ENCODE measurements at regions not wholly inside any gene's neighbourhood (a gene's known extent, or its start where the extent isn't known, plus 50 kb on each side); places are given as distances from the start of the nearest gene placed in this dataset.
A peak's percentile ranks its signal among the peaks of the same experiment; 100 is the strongest.
"Not testable (repeated sequence)": the region's sequence is repeated elsewhere in the genome, so short reads cannot be mapped to it uniquely, and the experiment has no call there.

- no peak for DNase-seq
- Histone ChIP-seq H3K4me3 (replicated peaks in 1 of 3) (no peak overlapping the region), H3K4me1 (no peaks in the 10 kb centered on the region), H3K9me3 (no peaks in the 10 kb centered on the region), H3K27ac (no peak overlapping the region), H3K27me3 (no peaks in the 10 kb centered on the region), H3K36me3 (no peaks in the 10 kb centered on the region)
- WGBS, 2 donors, result 94 to 95% methylated on average over 6 of the region's 6 CpGs
- TF ChIP-seq CTCF (IDR thresholded peaks at IDR 0.05) (no peak), POLR2A (IDR thresholded peaks at IDR 0.05) (no peak)
- intact Hi-C loops (cut with DNase I), result no loop called here
These were observed 1387.2 kb downstream of the OLFM4 start for GRCh38 chr13:54415753-54416366.

- intact Hi-C loops (cut with DNase I); H3K4me1 ChIP-seq: not testable (repeated sequence)
- WGBS, 2 donors, result 81 to 86% methylated on average over 14 to 15 of the region's 15 CpGs
These were observed 1394.3 kb downstream of the OLFM4 start for GRCh38 chr13:54422946-54423345.

GRCh38 chr13:54424344-54424743, 1395.7 kb downstream of the OLFM4 start:
- peak in 1 of 2 donors; percentile 7 for DNase-seq
- TF ChIP-seq POLR2A (IDR thresholded peaks at IDR 0.05) (no peak), CTCF (IDR thresholded peaks at IDR 0.05) (no peak)
- Histone ChIP-seq H3K27ac (no peak overlapping the region), H3K4me3 (replicated peaks in 1 of 3) (no peak overlapping the region), H3K4me1 (no peaks in the 10 kb centered on the region), H3K36me3 (no peaks in the 10 kb centered on the region), H3K9me3 (no peaks in the 10 kb centered on the region), H3K27me3 (no peaks in the 10 kb centered on the region)
- intact Hi-C loops (cut with DNase I), result no loop called here
- WGBS, 2 donors, result 28 to 32% methylated on average over 2 of the region's 2 CpGs

More at GRCh38 chr13:54422946-54423345, 1394.3 kb downstream of the OLFM4 start:
- not testable (repeated sequence) for H3K36me3 ChIP-seq; DNase-seq; H3K27me3 ChIP-seq; H3K27ac ChIP-seq; H3K4me3 ChIP-seq (replicated peaks in 1 of 3); H3K9me3 ChIP-seq

GRCh38 chr13:54433493-54434206, 1405.0 kb downstream of the OLFM4 start:
- H3K9me3 ChIP-seq, result no peaks in the 10 kb centered on the region
- TF ChIP-seq CTCF (IDR thresholded peaks at IDR 0.05), result no peak
- no peak for TF ChIP-seq POLR2A (IDR thresholded peaks at IDR 0.05)
- no peak overlapping the region for H3K27ac ChIP-seq
- no peak overlapping the region for H3K4me3 ChIP-seq (replicated peaks in 1 of 3)
- WGBS, 2 donors, result 77% methylated on average over 4 of the region's 4 CpGs
- H3K36me3 ChIP-seq, result no peaks in the 10 kb centered on the region
- H3K4me1 ChIP-seq, result no peaks in the 10 kb centered on the region
- DNase-seq, result no peak
- no peaks in the 10 kb centered on the region for H3K27me3 ChIP-seq
- intact Hi-C loops (cut with DNase I), result no loop called here

- intact Hi-C loops (cut with DNase I); H3K4me3 ChIP-seq (replicated peaks in 1 of 3); H3K27me3 ChIP-seq; DNase-seq; H3K27ac ChIP-seq; H3K9me3 ChIP-seq; H3K36me3 ChIP-seq; H3K4me1 ChIP-seq: not testable (repeated sequence)
- 92 to 100% methylated on average over 18 to 19 of the region's 27 CpGs for WGBS, 2 donors
These were observed 1412.3 kb downstream of the OLFM4 start for GRCh38 chr13:54440853-54441400.

- no peak overlapping the region for H3K4me3 ChIP-seq (replicated peaks in 1 of 3)
These were observed 1416.8 kb downstream of the OLFM4 start for GRCh38 chr13:54445453-54445852.

More at GRCh38 chr13:54445453-54445852, 1416.8 kb downstream of the OLFM4 start:
- no peaks in the 10 kb centered on the region for H3K36me3 ChIP-seq
- intact Hi-C loops (cut with DNase I), result no loop called here
- no peaks in the 10 kb centered on the region for H3K9me3 ChIP-seq
- DNase-seq, result no peak
- WGBS, 2 donors, result 89 to 90% methylated on average over 3 of the region's 3 CpGs
- H3K4me1 ChIP-seq, result no peaks in the 10 kb centered on the region
- H3K27me3 ChIP-seq, result no peaks in the 10 kb centered on the region
- no peak overlapping the region for H3K27ac ChIP-seq
- TF ChIP-seq POLR2A (IDR thresholded peaks at IDR 0.05) (no peak), CTCF (IDR thresholded peaks at IDR 0.05) (no peak)

Measured in thyroid gland (tissue), 4 donors.